CD4-positive, alpha-beta memory T cell (primary cell): ENCODE measurements at regions not wholly inside any gene's neighbourhood (a gene's known extent, or its start where the extent isn't known, plus 50 kb on each side); places are given as distances from the start of the nearest gene placed in this dataset.

Experiments used
- CTCF ChIA-PET: fragments of 350-600 bp; sonication (Branson Sonifier 250); formaldehyde crosslinking; loops from one replicate; lab custom pipeline; 2021; ENCODE audit warnings: inconsistent platforms; ENCODE audit not compliant: partially characterized antibody; lab: Charles Lee
- POLR2A ChIA-PET: fragments of 350-600 bp; sonication (Branson Sonifier 250); formaldehyde crosslinking; loops from one replicate; lab custom pipeline; 2021; ENCODE audit not compliant: partially characterized antibody; lab: Charles Lee
- DNase-seq, 5 donors: peaks; one replicate each; pipeline versions ENCODE4 v3.0.0 to v3.0.0-alpha.2; 2020 to 2022; ENCODE audit warnings: mixed read lengths in 1 of 5
- H3K27ac ChIP-seq: one replicate; pipeline ENCODE4 v1.7.0; 2013; ENCODE audit warnings: low read depth, low read length
- H3K27me3 ChIP-seq: 2 replicates; pipeline ENCODE4 v1.7.0; 2013; ENCODE audit warnings: mild to moderate bottlenecking, low read length, moderate library complexity; ENCODE audit not compliant: insufficient read depth
- H3K36me3 ChIP-seq: 2 replicates; pipeline ENCODE4 v1.7.0; 2013; ENCODE audit warnings: mild to moderate bottlenecking, low read length, moderate library complexity; ENCODE audit not compliant: insufficient read depth
- H3K4me1 ChIP-seq: 2 replicates; pipeline ENCODE4 v1.7.0; 2013; ENCODE audit warnings: mild to moderate bottlenecking, low read length, moderate library complexity; ENCODE audit not compliant: insufficient read depth
- H3K4me3 ChIP-seq, 2 donors: one replicate each; pipeline ENCODE4 v1.7.0; 2013; ENCODE audit warnings: low read length in 2 of 2, mild to moderate bottlenecking in 1 of 2
- H3K9me3 ChIP-seq, 2 donors: one replicate each; pipeline ENCODE4 v1.7.0; 2013; ENCODE audit warnings: low read length in 2 of 2, control low read depth in 1 of 2; ENCODE audit not compliant: control insufficient read depth in 1 of 2
- H3K27ac Mint-ChIP-seq, 7 donors: one replicate each; pipeline ENCODE4 v1.8.0; 2020 to 2021; ENCODE audit warnings: mixed read lengths in 7 of 7, mild to moderate bottlenecking in 6 of 7, inconsistent platforms in 3 of 7, moderate library complexity in 3 of 7
- H3K27me3 Mint-ChIP-seq, 2 donors: one replicate each; pipeline ENCODE4 v1.8.0; 2020 to 2021; ENCODE audit warnings: mixed read lengths in 2 of 2
- H3K36me3 Mint-ChIP-seq, 2 donors: one replicate each; pipeline ENCODE4 v1.8.0; 2020 to 2021; ENCODE audit warnings: mixed read lengths in 2 of 2, inconsistent platforms in 1 of 2, mild to moderate bottlenecking in 1 of 2
- H3K4me1 Mint-ChIP-seq, 4 donors: one replicate each; pipeline ENCODE4 v1.8.0; 2020 to 2021; ENCODE audit warnings: mixed read lengths in 4 of 4, mild to moderate bottlenecking in 1 of 4
- H3K4me3 Mint-ChIP-seq, 8 donors: one replicate each; pipeline ENCODE4 v1.8.0; 2020 to 2021; ENCODE audit warnings: mixed read lengths in 8 of 8, mild to moderate bottlenecking in 7 of 8, moderate library complexity in 6 of 8, inconsistent platforms in 3 of 8
- H3K9me3 Mint-ChIP-seq, 8 donors: one replicate each; pipeline ENCODE4 v1.8.0; 2020 to 2021; ENCODE audit warnings: mixed read lengths in 8 of 8, mild to moderate bottlenecking in 5 of 8, inconsistent platforms in 3 of 8, moderate library complexity in 1 of 8
- intact Hi-C: fragments of 100-400 bp; cut with micrococcal nuclease; formaldehyde crosslinking; loops from one replicate; pipeline ENCODE4 v1.15.1; 2023

DNA sequence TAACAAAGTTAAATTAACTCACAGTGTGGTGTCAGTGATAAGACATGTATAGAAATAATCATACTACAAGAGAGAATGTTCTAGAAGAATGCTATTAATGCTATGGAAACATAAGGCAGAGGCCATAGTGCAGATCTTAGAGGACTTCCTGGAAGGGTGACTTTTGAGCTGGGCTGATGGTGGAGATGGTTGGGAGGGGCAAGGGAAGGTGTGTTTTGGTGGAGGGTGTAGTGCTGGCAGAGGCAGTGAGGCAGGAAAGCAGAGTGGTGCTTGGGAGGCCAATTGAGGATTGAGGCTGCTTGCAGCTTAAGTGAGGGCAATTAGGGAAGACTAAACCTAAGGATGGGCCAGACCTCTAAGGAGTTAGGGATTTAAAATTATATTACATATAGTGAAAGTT, 58.5 kb upstream of the FNDC1 start:
- CTCF ChIA-PET, result interaction anchor here (0.9 to 15.8 kb wide), 16 partner anchors 10 to 429 kb away, joined by 3 to 676 read pairs (median 4); partner anchors contain the start of genes RSPH3 and TAGAP
- Mint-ChIP-seq H3K9me3 (no peaks in the 10 kb centered on the region), H3K27me3 (no peaks in the 10 kb centered on the region), H3K4me1 (peaks cover 52 to 75% (median 63%) of the 10 kb centered on the region in 4 donors), H3K27ac (peak overlapping the region; percentile 79 to 92 (median 89)), H3K4me3 (peak overlapping the region in 5 of 8 donors; percentile 1 to 63 (median 59)), H3K36me3 (no peaks in the 10 kb centered on the region)
- Histone ChIP-seq H3K4me3 (no peak overlapping the region), H3K9me3 (no peaks in the 10 kb centered on the region), H3K27ac (peak overlapping the region; percentile 90), H3K27me3 (no peaks in the 10 kb centered on the region), H3K4me1 (peaks cover 75% of the 10 kb centered on the region), H3K36me3 (no peaks in the 10 kb centered on the region)
- DNase-seq, result no peak
- POLR2A ChIA-PET, result interaction anchor here (0.9 to 19.6 kb wide), 6 partner anchors 12 to 467 kb away, joined by 3 to 646 read pairs (median 9); partner anchors contain the start of genes RSPH3 and TAGAP
- intact Hi-C loops, result loop anchor here (1.0 kb wide), 1 partner anchor 24 kb away; no protein-coding TSS in a partner anchor

GRCh38 chr6:159110013-159110412, 59.2 kb upstream of the FNDC1 start:
- Histone ChIP-seq H3K27me3 (no peaks in the 10 kb centered on the region), H3K9me3 (no peaks in the 10 kb centered on the region), H3K36me3 (no peaks in the 10 kb centered on the region), H3K27ac (peak overlapping the region; percentile 90), H3K4me1 (peaks cover 81% of the 10 kb centered on the region), H3K4me3 (no peak overlapping the region)
- H3K36me3 Mint-ChIP-seq, result no peaks in the 10 kb centered on the region
- intact Hi-C loops, result loop anchor here (1.0 kb wide), 1 partner anchor 24 kb away; no protein-coding TSS in a partner anchor
- POLR2A ChIA-PET, result interaction anchor here (0.9 to 19.6 kb wide), 10 partner anchors 11 to 467 kb away, joined by 3 to 646 read pairs (median 6); partner anchors contain the start of genes RSPH3 and TAGAP
- H3K4me1 Mint-ChIP-seq, result peaks cover 53 to 79% (median 63%) of the 10 kb centered on the region in 4 donors
- H3K4me3 Mint-ChIP-seq, result peak overlapping the region in 4 of 8 donors; percentile 26 to 60 (median 50)
- CTCF ChIA-PET, result interaction anchor here (0.7 to 15.8 kb wide), 18 partner anchors 8 to 428 kb away, joined by 3 to 676 read pairs (median 4); partner anchors contain the start of genes RSPH3 and TAGAP
- peak; percentile 34 to 48 (median 40) for DNase-seq
- no peaks in the 10 kb centered on the region for H3K27me3 Mint-ChIP-seq
- H3K9me3 Mint-ChIP-seq, result no peaks in the 10 kb centered on the region
- peak overlapping the region; percentile 88 to 94 (median 92) for H3K27ac Mint-ChIP-seq

DNA sequence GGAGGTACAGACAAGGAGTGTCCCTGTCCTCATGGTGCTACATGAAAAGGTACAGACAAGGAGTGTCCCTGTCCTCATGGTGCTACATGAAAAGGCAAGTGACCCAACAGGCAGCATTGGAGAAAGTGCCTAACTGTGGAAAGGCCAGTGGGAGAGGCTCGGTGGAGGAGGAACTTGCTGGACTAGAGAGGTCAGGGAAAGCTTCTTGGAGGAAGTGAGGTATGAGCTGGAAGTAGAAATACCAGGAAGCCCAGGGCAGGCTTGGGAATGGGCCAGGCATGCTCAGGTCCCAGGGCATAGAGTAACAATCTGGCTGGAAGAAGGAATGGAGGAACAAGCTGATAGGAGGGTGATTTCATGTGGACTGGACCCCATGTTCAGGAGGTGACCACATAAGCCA, 59.8 kb upstream of the FNDC1 start:
- POLR2A ChIA-PET, result interaction anchor here (1.0 to 19.6 kb wide), 9 partner anchors 11 to 240 kb away, joined by 3 to 646 read pairs (median 6); partner anchors contain the start of genes RSPH3 and TAGAP
- peak overlapping the region in 4 of 8 donors; percentile 20 to 40 (median 26) for H3K4me3 Mint-ChIP-seq
- no peaks in the 10 kb centered on the region for H3K27me3 Mint-ChIP-seq
- CTCF ChIA-PET, result interaction anchor here (0.7 to 15.8 kb wide), 15 partner anchors 9 to 427 kb away, joined by 3 to 676 read pairs (median 5); partner anchors contain the start of genes RSPH3 and TAGAP
- Histone ChIP-seq H3K9me3 (no peaks in the 10 kb centered on the region), H3K4me3 (no peak overlapping the region), H3K4me1 (peaks cover 83% of the 10 kb centered on the region), H3K36me3 (no peaks in the 10 kb centered on the region), H3K27me3 (no peaks in the 10 kb centered on the region), H3K27ac (peak overlapping the region; percentile 90)
- peaks cover 55 to 80% (median 64%) of the 10 kb centered on the region in 4 donors for H3K4me1 Mint-ChIP-seq
- peak overlapping the region; percentile 84 to 94 (median 92) for H3K27ac Mint-ChIP-seq
- intact Hi-C loops, result no loop called here
- no peak for DNase-seq
- no peaks in the 10 kb centered on the region for H3K9me3 Mint-ChIP-seq
- H3K36me3 Mint-ChIP-seq, result no peaks in the 10 kb centered on the region

GRCh38 chr6:159108426-159108985, 60.7 kb upstream of the FNDC1 start:
- ChIA-PET CTCF (interaction anchor here (0.9 to 15.8 kb wide), 9 partner anchors 15 to 97 kb away, joined by 3 to 676 read pairs (median 7); partner anchors contain the start of genes RSPH3 and TAGAP), POLR2A (interaction anchor here (0.6 to 19.6 kb wide), 12 partner anchors 26 to 464 kb away, joined by 3 to 646 read pairs (median 14); partner anchors contain the start of genes DYNLT1, RSPH3 and TAGAP)
- no peaks in the 10 kb centered on the region for H3K36me3 Mint-ChIP-seq
- intact Hi-C loops, result no loop called here
- no peaks in the 10 kb centered on the region for H3K27me3 Mint-ChIP-seq
- H3K4me1 ChIP-seq, result peaks cover 84% of the 10 kb centered on the region
- no peaks in the 10 kb centered on the region for H3K27me3 ChIP-seq
- H3K36me3 ChIP-seq, result no peaks in the 10 kb centered on the region
- H3K9me3 ChIP-seq, result no peaks in the 10 kb centered on the region
- H3K9me3 Mint-ChIP-seq, result no peaks in the 10 kb centered on the region
- H3K4me3 Mint-ChIP-seq, result peak overlapping the region in 7 of 8 donors; percentile 74 to 86 (median 85)
- peak overlapping the region; percentile 90 for H3K27ac ChIP-seq
- no peak for DNase-seq
- peak overlapping the region; percentile 92 to 97 (median 94) for H3K27ac Mint-ChIP-seq
- H3K4me3 ChIP-seq, result no peak overlapping the region
- H3K4me1 Mint-ChIP-seq, result peaks cover 58 to 83% (median 66%) of the 10 kb centered on the region in 4 donors

GRCh38 chr6:159107451-159108260, 61.5 kb upstream of the FNDC1 start:
- H3K4me1 ChIP-seq, result peaks cover 86% of the 10 kb centered on the region
- no peaks in the 10 kb centered on the region for H3K27me3 ChIP-seq
- peak overlapping the region; percentile 90 for H3K27ac ChIP-seq
- no peaks in the 10 kb centered on the region for H3K9me3 ChIP-seq
- intact Hi-C loops, result no loop called here
- peak overlapping the region; percentile 74 to 86 (median 83) for H3K4me3 Mint-ChIP-seq
- CTCF ChIA-PET, result interaction anchor here (0.6 to 15.8 kb wide), 15 partner anchors 11 to 438 kb away, joined by 3 to 676 read pairs (median 5); partner anchors contain the start of genes RSPH3 and TAGAP
- peak overlapping the region; percentile 92 to 97 (median 94) for H3K27ac Mint-ChIP-seq
- peak overlapping the region; percentile 29 to 62 for H3K4me3 ChIP-seq
- POLR2A ChIA-PET, result interaction anchor here (0.6 to 19.6 kb wide), 26 partner anchors 8 to 463 kb away, joined by 3 to 646 read pairs (median 7); partner anchors contain the start of genes DYNLT1, RSPH3 and TAGAP
- DNase-seq, result peak; percentile 61 to 86 (median 67)
- H3K36me3 Mint-ChIP-seq, result no peaks in the 10 kb centered on the region
- H3K27me3 Mint-ChIP-seq, result no peaks in the 10 kb centered on the region
- H3K36me3 ChIP-seq, result no peaks in the 10 kb centered on the region
- peaks cover 61 to 91% (median 69%) of the 10 kb centered on the region in 4 donors for H3K4me1 Mint-ChIP-seq
- H3K9me3 Mint-ChIP-seq, result no peaks in the 10 kb centered on the region

- Histone ChIP-seq H3K27me3 (no peaks in the 10 kb centered on the region), H3K36me3 (no peaks in the 10 kb centered on the region), H3K27ac (peak overlapping the region; percentile 90), H3K4me3 (peak overlapping the region; percentile 29 to 62), H3K9me3 (no peaks in the 10 kb centered on the region), H3K4me1 (peaks cover 82% of the 10 kb centered on the region)
- Mint-ChIP-seq H3K27me3 (no peaks in the 10 kb centered on the region), H3K4me3 (peak overlapping the region; percentile 74 to 86 (median 83)), H3K4me1 (peaks cover 63 to 92% (median 69%) of the 10 kb centered on the region in 4 donors), H3K9me3 (no peaks in the 10 kb centered on the region), H3K36me3 (no peaks in the 10 kb centered on the region), H3K27ac (peak overlapping the region; percentile 92 to 97 (median 94))
- intact Hi-C loops, result no loop called here
- CTCF ChIA-PET, result interaction anchor here (1.0 to 15.8 kb wide), 12 partner anchors 10 to 96 kb away, joined by 3 to 676 read pairs (median 5); partner anchors contain the start of genes RSPH3 and TAGAP
- peak; percentile 91 to 95 (median 93) for DNase-seq
- POLR2A ChIA-PET, result interaction anchor here (0.6 to 19.6 kb wide), 23 partner anchors 7 to 462 kb away, joined by 3 to 646 read pairs (median 7); partner anchors contain the start of genes DYNLT1, RSPH3 and TAGAP
Observed at GRCh38 chr6:159106627-159107241, 61.9 kb upstream of the TAGAP start.
